ENCODE measurements at regions not wholly inside any gene's neighbourhood (a gene's known extent, or its start where the extent isn't known, plus 50 kb on each side); places are given as distances from the start of the nearest gene placed in this dataset.
"Not testable (repeated sequence)": the region's sequence is repeated elsewhere in the genome, so short reads cannot be mapped to it uniquely, and the experiment has no call there.

GRCh38 chr10:71014021-71014805 lies 125.8 kb upstream of the PCBD1 start:
- WGBS, 2 donors: 38 to 66% methylated on average over 4 to 8 of the region's 8 CpGs
- no peaks in the 10 kb centered on the region for H3K36me3 ChIP-seq (ENCODE audit: low read depth, missing control alignments)
- no peaks in the 10 kb centered on the region for H3K4me1 ChIP-seq
- TF ChIP-seq CTCF (IDR thresholded peaks at IDR 0.05) (no peak), POLR2A (IDR thresholded peaks at IDR 0.05) (no peak)
- no peak overlapping the region for H3K4me3 ChIP-seq
- H3K27ac ChIP-seq: no peak overlapping the region
- no peaks in the 10 kb centered on the region for H3K27me3 ChIP-seq
- no peaks in the 10 kb centered on the region for H3K9me3 ChIP-seq
- intact Hi-C loops (cut with DNase I; ENCODE audit: low total_unique reads): no loop called here
- DNase-seq: no peak

GRCh38 chr10:71015674-71016073 lies 127.3 kb upstream of the PCBD1 start:
- Histone ChIP-seq H3K36me3 (ENCODE audit: low read depth, missing control alignments) (no peaks in the 10 kb centered on the region), H3K9me3 (no peaks in the 10 kb centered on the region), H3K27me3 (no peaks in the 10 kb centered on the region), H3K4me3 (no peak overlapping the region), H3K27ac (no peak overlapping the region), H3K4me1 (no peaks in the 10 kb centered on the region)
- no peak for TF ChIP-seq CTCF (IDR thresholded peaks at IDR 0.05)
- no peak for TF ChIP-seq POLR2A (IDR thresholded peaks at IDR 0.05)
- WGBS, 2 donors: 74 to 86% methylated on average over 6 to 7 of the region's 7 CpGs
- no peak for DNase-seq
- intact Hi-C loops (cut with DNase I; ENCODE audit: low total_unique reads): no loop called here

GRCh38 chr10:71020061-71020460 lies 131.7 kb upstream of the PCBD1 start:
- H3K4me1 ChIP-seq; intact Hi-C loops (cut with DNase I; ENCODE audit: low total_unique reads): not testable (repeated sequence)
- WGBS, 2 donors: 82 to 96% methylated on average over 1 of the region's 1 CpG

GRCh38 chr10:71021402-71021801 lies 133.0 kb upstream of the PCBD1 start:
- no peak overlapping the region for H3K4me3 ChIP-seq
- no peaks in the 10 kb centered on the region for H3K36me3 ChIP-seq (ENCODE audit: low read depth, missing control alignments)
- no peaks in the 10 kb centered on the region for H3K9me3 ChIP-seq
- no peak for DNase-seq
- H3K27ac ChIP-seq: no peak overlapping the region
- H3K27me3 ChIP-seq: no peaks in the 10 kb centered on the region
- no peak for TF ChIP-seq POLR2A (IDR thresholded peaks at IDR 0.05)
- TF ChIP-seq CTCF (IDR thresholded peaks at IDR 0.05): no peak
- intact Hi-C loops (cut with DNase I; ENCODE audit: low total_unique reads): no loop called here
- H3K4me1 ChIP-seq: no peaks in the 10 kb centered on the region
- WGBS, 2 donors: 94 to 96% methylated on average over 3 of the region's 3 CpGs

More at GRCh38 chr10:71020061-71020460, 131.7 kb upstream of the PCBD1 start:
- H3K36me3 ChIP-seq (ENCODE audit: low read depth, missing control alignments); DNase-seq; H3K27ac ChIP-seq; H3K4me3 ChIP-seq; H3K9me3 ChIP-seq; H3K27me3 ChIP-seq: not testable (repeated sequence)

- intact Hi-C loops (cut with DNase I; ENCODE audit: low total_unique reads): no loop called here
- WGBS, 2 donors: 93 to 95% methylated on average over 5 of the region's 5 CpGs
Measured at GRCh38 chr10:71023704-71024283, 135.4 kb upstream of the PCBD1 start.

More at GRCh38 chr10:71023704-71024283, 135.4 kb upstream of the PCBD1 start:
- Histone ChIP-seq H3K4me3 (no peak overlapping the region), H3K9me3 (no peaks in the 10 kb centered on the region), H3K27ac (no peak overlapping the region), H3K4me1 (no peaks in the 10 kb centered on the region), H3K27me3 (no peaks in the 10 kb centered on the region), H3K36me3 (ENCODE audit: low read depth, missing control alignments) (no peaks in the 10 kb centered on the region)
- no peak for DNase-seq
- TF ChIP-seq CTCF (IDR thresholded peaks at IDR 0.05) (no peak), POLR2A (IDR thresholded peaks at IDR 0.05) (no peak)

Measured in testis (tissue), 2 donors.